T-helper 17 cell (primary cell): ENCODE measurements at regions not wholly inside any gene's neighbourhood (a gene's known extent, or its start where the extent isn't known, plus 50 kb on each side); places are given as distances from the start of the nearest gene placed in this dataset.

Experiments used
- ATAC-seq: fragments of 150-1000 bp; cut with Tn5 transposase; 2 replicates; pipeline ENCODE4 v1.10.0; 2021; ENCODE audit warnings: mild to moderate bottlenecking, moderate library complexity
- DNase-seq, 3 donors: peaks; one replicate each; pipeline versions ENCODE4 v3.0.0 to v3.0.0-alpha.2; 2020 to 2021
- H3K9me3 ChIP-seq: one replicate; pipeline ENCODE4 v1.7.0; 2013; ENCODE audit warnings: low read length, mild to moderate bottlenecking; ENCODE audit not compliant: control insufficient read depth, poor library complexity, severe bottlenecking
- H3K27ac Mint-ChIP-seq: one replicate; pipeline ENCODE4 v1.8.0; 2022; ENCODE audit warnings: mild to moderate bottlenecking, moderate library complexity, mixed read lengths
- H3K27me3 Mint-ChIP-seq: one replicate; pipeline ENCODE4 v1.8.0; 2022; ENCODE audit warnings: mixed read lengths
- H3K36me3 Mint-ChIP-seq: one replicate; pipeline ENCODE4 v1.8.0; 2022; ENCODE audit warnings: low read depth, mixed read lengths
- H3K4me1 Mint-ChIP-seq: one replicate; pipeline ENCODE4 v1.8.0; 2022; ENCODE audit warnings: mild to moderate bottlenecking, mixed read lengths
- H3K4me3 Mint-ChIP-seq: one replicate; pipeline ENCODE4 v1.8.0; 2022; ENCODE audit warnings: mild to moderate bottlenecking, moderate library complexity, mixed read lengths

DNA sequence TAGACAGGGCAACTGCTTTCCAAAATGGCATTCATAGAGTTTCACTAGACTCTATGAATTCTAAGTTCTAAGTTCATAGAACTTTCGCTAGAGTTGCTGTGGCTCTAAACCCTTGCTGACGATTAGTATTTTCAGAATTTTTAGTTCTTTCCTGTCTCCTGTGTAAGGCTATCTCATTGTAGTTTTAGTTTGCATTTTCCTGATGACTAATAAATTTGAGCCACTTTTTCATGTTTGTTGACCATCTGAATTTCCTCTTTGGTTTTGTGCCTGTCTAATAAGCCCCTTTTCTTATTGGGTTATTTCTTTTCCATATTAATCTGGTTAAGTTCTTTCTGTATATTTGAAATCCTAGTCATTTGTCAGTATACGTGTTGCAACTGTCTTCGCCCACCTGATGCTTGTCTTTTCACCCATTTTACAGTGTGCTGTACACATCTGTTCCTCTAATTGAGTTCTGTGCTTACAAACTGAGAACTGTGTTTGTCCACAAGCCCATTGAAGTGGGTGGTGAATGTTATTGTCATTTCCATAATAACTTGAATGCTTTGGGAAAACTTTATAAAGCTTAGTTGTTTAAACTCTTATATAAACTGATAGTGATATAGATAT, 177.7 kb upstream of the CDYL start:
- ATAC-seq (no peak), DNase-seq (no peak)
- no peak overlapping the region for H3K27ac Mint-ChIP-seq
- peaks cover 15% of the 10 kb centered on the region for H3K27me3 Mint-ChIP-seq
- no peaks in the 10 kb centered on the region for H3K4me1 Mint-ChIP-seq
- no peaks in the 10 kb centered on the region for H3K36me3 Mint-ChIP-seq
- H3K9me3 ChIP-seq: no peaks in the 10 kb centered on the region
- H3K4me3 Mint-ChIP-seq: no peak overlapping the region

DNA sequence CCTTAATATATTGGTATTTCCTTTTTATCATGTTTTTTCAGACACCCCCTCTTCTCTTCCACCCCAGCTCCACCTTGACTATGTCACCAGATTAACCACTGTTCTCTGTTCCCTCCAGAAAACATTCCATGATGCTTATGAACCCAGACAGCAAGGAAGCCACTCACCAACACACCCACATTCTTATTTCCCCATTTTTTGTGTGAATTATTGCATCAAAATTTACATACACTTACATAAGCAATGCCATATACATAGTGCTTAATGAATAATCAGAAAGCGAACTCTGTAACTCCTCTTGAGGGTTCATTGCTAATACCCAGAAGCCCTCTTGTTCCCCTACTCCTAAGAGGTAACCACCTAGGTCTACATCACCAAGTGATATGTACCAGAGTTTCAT, 182.3 kb upstream of the CDYL start:
- ATAC-seq (no peak), DNase-seq (no peak)
- H3K4me3 Mint-ChIP-seq: no peak overlapping the region
- H3K4me1 Mint-ChIP-seq: no peaks in the 10 kb centered on the region
- no peaks in the 10 kb centered on the region for H3K27me3 Mint-ChIP-seq
- no peak overlapping the region for H3K27ac Mint-ChIP-seq
- no peaks in the 10 kb centered on the region for H3K9me3 ChIP-seq
- H3K36me3 Mint-ChIP-seq: no peaks in the 10 kb centered on the region

DNA sequence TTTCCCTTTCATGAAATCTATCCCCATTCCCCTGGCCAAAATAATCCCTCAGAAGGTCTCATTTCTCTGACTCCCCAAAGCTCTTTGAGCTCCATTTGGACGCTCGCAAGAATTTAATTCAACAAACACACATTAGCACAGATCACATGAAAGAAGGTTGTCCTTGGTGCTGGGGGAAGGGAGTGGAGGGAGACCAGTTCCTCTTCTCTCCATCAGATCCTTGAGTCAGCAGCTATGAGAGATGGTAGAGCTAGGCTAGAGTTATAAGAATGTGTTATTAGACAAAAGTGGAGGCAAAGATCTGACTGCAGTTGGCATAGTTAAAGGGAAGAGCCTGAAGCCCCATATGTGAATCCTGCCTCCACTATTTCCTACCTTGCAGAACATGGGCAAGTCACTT, 184.2 kb upstream of the CDYL start:
- Mint-ChIP-seq H3K27me3 (peaks cover 4% of the 10 kb centered on the region), H3K4me3 (no peak overlapping the region), H3K36me3 (no peaks in the 10 kb centered on the region), H3K4me1 (no peaks in the 10 kb centered on the region), H3K27ac (no peak overlapping the region)
- DNase-seq (no peak), ATAC-seq (no peak)
- no peaks in the 10 kb centered on the region for H3K9me3 ChIP-seq

DNA sequence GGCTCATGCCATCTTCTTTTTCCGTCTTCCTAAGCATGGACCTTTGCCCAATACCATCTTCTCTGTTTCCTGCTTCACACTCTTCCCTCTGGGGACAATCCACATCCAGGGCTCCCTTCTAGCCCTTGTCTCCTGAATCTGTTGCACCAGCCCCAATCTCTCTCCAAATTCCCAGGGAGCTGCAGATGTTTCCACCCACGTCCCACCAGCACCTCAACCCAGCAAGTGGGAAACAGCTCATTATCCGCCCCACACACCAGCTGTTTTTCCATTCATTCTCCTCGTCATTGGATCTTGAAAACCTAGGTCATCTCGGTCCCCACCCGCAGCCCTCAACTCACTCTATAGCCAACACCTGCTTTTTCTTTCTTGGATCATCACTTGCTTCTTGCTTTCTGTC, 185.0 kb upstream of the CDYL start:
- Mint-ChIP-seq H3K27me3 (peaks cover 4% of the 10 kb centered on the region), H3K4me1 (no peaks in the 10 kb centered on the region), H3K4me3 (no peak overlapping the region), H3K27ac (no peak overlapping the region), H3K36me3 (no peaks in the 10 kb centered on the region)
- DNase-seq (no peak), ATAC-seq (no peak)
- H3K9me3 ChIP-seq: no peaks in the 10 kb centered on the region

DNA sequence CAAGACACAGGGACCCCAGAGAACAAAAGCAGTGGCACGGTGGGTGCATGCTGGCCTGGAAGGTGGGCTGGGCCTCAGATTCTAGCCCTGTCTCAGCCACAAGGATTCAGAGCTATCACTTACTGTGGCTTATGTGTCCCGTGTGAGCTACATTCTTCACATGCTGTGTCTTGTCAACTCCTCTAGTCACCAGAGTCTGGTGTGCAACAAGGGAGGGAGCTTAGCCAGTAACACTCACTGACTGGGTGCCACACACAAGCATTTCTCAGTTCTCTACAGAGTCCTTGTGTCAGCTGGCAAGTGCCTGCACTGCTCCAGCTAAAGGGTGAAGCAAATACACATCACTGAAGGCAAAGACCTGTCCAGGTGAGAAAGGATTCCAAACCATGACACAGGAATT, 186.9 kb upstream of the CDYL start:
- H3K4me1 Mint-ChIP-seq: no peaks in the 10 kb centered on the region
- no peak for ATAC-seq
- H3K27me3 Mint-ChIP-seq: peaks cover 9% of the 10 kb centered on the region
- no peak overlapping the region for H3K4me3 Mint-ChIP-seq
- no peaks in the 10 kb centered on the region for H3K9me3 ChIP-seq
- H3K27ac Mint-ChIP-seq: no peak overlapping the region
- DNase-seq: no peak
- H3K36me3 Mint-ChIP-seq: no peaks in the 10 kb centered on the region

DNA sequence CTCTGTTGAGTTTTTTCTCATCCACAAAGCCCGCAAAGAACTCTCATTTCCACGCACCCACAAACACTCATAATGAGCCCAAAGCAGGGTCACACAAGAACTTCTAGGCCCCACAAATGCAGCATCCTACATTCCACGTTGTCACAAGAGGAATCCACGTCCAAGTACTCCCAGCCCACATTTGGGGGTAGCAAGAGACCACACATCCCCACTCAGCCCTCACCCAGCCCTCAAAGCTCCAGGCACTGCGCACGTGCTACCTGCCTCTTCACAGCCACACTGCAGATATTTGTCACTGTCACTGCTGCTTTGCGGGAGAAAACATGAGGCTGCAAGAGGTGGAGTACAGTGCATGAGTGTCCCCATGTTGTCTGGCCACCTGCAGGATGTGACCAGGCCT, 187.6 kb upstream of the CDYL start:
- Mint-ChIP-seq H3K4me3 (no peak overlapping the region), H3K27me3 (peaks cover 13% of the 10 kb centered on the region), H3K4me1 (no peaks in the 10 kb centered on the region), H3K27ac (no peak overlapping the region), H3K36me3 (no peaks in the 10 kb centered on the region)
- DNase-seq (no peak), ATAC-seq (no peak)
- H3K9me3 ChIP-seq: no peaks in the 10 kb centered on the region

DNA sequence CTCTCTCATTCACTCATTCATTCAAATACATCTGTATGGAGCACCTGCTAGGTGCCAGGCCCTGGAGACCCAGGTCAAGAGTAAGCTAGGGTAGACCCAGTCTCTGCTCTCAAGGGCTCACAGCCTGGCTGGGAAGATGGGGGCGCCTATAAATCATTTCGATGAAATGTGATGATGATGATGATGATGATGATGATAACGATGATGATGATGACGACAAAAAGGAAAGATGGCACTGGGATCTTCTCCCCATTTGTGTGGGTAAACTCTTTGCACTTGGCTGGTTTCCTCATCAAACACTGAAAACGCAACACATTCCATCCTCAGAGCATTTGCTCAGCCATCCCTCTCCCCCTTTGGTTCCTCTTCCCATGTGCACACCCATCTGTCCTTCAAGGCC, 188.0 kb upstream of the CDYL start:
- H3K36me3 Mint-ChIP-seq: no peaks in the 10 kb centered on the region
- H3K27ac Mint-ChIP-seq: no peak overlapping the region
- ATAC-seq: no peak

DNA sequence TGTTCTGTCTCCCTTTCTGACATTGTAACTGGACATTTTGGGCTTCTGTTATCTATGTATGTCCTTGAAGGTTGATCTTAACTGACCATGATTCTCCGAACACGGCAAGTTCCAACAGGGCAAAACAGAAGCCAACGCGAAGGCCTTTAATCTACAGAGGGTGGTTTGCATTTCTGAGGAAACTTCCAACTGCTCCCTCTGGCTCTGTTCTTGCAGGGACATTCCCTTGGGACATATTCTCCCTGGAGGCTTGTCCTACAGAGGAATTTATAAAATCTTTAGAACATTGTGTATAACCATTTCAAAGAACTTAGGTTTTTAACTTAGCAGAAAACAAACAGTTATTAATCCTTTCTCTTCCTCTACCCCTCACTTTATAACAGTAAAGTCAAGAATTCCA, 189.0 kb upstream of the CDYL start:
- DNase-seq: no peak
- no peaks in the 10 kb centered on the region for H3K9me3 ChIP-seq
- Mint-ChIP-seq H3K27ac (no peak overlapping the region), H3K4me1 (no peaks in the 10 kb centered on the region), H3K4me3 (no peak overlapping the region), H3K36me3 (no peaks in the 10 kb centered on the region), H3K27me3 (peaks cover 13% of the 10 kb centered on the region)
- no peak for ATAC-seq

More for the DNA sequence above, 188.0 kb upstream of the CDYL start:
- H3K27me3 Mint-ChIP-seq: peaks cover 13% of the 10 kb centered on the region
- no peak for DNase-seq
- H3K4me1 Mint-ChIP-seq: no peaks in the 10 kb centered on the region
- no peak overlapping the region for H3K4me3 Mint-ChIP-seq
- no peaks in the 10 kb centered on the region for H3K9me3 ChIP-seq

DNA sequence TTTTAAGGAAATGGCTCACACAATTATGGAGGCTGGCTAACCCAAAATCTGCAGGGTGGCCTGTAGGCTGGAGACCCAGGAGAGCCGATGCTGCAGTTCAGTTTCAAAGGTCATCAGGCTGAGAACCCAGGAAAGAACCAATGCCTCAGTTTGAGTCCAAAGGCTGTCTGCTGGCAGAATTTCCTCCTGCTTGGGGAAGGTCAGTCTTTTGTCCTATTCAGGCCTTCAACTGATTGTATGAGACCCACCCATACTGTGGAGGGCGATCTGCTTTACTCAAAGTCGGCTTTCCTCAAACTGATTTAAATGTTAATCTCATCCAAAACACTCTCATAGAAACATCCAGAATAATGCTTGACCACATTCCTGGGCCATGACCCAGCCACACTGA, 189.7 kb upstream of the CDYL start:
- no peak for ATAC-seq
- no peaks in the 10 kb centered on the region for H3K36me3 Mint-ChIP-seq
- peaks cover 13% of the 10 kb centered on the region for H3K27me3 Mint-ChIP-seq

DNA sequence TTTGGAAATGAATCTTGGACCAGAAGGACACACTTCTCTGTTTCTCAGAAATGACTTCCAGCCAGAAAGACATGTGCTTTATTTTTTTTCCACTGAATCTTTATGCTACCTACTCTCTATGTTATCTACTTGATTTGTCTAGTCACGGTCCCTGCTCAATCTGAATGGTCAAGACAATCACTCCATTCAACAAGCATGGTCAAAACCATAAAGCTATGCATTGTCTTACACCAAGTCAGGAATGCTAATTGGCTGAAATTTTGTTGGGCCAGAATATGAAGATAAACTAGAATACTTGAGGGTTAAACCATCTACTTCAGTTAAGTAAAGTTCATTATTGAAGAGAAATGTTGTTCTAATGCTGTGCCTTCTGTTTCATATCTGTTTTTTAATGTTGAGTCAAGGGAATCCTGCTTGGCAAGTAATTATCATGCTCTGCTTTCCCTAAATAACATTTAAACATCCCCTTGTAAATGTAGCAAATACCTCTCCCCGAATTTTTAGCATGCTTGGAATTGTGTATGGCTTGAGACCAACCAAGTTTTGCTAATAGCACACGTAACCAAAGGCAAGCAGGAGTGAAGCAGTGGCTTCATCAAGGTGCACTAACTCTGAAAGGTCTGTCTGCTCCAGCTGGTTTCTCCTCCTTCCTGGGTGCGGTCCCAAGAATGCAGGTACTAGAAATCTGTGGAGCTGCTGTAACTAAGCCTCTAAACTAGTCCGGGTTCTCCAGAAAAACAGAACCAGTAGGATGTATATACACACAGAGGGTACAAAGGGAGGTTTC, 190.3 kb upstream of the CDYL start:
- Mint-ChIP-seq H3K36me3 (no peaks in the 10 kb centered on the region), H3K27ac (no peak overlapping the region), H3K4me1 (no peaks in the 10 kb centered on the region), H3K4me3 (no peak overlapping the region), H3K27me3 (peaks cover 13% of the 10 kb centered on the region)
- DNase-seq: no peak
- H3K9me3 ChIP-seq: no peaks in the 10 kb centered on the region
- no peak for ATAC-seq

More for the DNA sequence above, 189.7 kb upstream of the CDYL start:
- Mint-ChIP-seq H3K4me3 (no peak overlapping the region), H3K4me1 (no peaks in the 10 kb centered on the region), H3K27ac (no peak overlapping the region)
- DNase-seq: no peak
- H3K9me3 ChIP-seq: no peaks in the 10 kb centered on the region

DNA sequence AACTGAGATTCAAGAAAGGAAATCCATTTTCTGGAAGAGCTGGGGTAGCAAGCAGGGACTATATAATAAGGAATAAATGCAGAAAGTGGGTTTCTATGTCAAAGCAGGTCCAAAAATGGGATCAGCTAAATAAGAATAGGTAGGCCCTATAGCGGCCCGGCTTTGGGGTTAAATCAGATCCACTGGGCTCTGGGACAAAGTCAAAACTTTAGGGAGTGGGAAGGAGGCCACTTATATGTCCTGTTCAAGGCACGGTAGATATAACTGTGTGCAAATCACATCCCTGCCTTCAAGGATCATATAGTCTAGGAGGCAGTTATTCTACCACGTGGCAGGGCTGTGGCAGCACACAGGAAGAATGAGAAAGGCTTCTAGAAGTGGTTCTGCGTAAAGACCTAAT, 191.4 kb upstream of the CDYL start:
- no peaks in the 10 kb centered on the region for H3K36me3 Mint-ChIP-seq
- H3K9me3 ChIP-seq: no peaks in the 10 kb centered on the region
- H3K27me3 Mint-ChIP-seq: peaks cover 13% of the 10 kb centered on the region
- H3K27ac Mint-ChIP-seq: no peak overlapping the region
- no peak overlapping the region for H3K4me3 Mint-ChIP-seq
- ATAC-seq (no peak), DNase-seq (no peak)
- no peaks in the 10 kb centered on the region for H3K4me1 Mint-ChIP-seq

DNA sequence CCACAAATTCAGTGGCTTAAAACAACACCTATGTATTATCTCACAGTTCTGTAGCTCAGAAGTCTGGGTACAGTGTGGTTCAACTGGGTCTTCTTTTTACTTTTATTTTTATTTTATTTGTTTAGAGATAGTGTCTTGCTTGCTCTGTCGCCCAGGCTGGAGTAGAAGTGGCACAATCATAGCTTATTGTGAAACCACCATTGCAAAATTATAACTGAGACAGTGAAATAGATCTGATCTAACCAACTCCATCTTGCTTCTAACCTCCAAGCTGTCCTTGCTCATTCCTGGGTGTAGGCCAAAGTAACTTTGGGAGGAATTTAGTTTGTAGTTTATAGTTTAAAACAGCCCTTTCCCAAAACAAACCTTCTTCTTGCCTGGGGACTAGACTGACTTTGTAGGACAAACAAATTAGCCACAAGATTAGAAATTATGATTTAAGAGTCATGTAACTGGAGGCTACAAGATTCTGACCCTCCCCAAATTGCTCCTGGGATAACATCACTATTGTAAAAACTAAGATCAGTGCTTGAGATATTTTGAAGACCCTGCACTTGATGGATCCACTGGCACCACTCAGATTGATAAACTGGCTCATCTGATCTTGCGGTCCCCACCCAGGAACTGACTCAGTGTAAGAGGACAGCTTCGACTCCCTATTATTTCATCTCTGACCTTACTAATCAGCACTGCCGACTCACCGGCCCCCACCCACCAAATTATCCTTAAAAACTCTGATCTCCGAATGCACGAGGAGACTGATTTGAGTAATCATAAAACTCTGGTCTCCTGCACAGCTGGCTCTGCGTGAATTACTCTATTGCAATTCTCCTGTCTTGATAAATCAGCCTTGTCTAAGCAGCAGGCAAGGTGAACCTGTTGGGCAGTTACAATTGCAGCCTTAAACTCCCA, 193.4 kb upstream of the CDYL start:
- no peak overlapping the region for H3K27ac Mint-ChIP-seq
- DNase-seq (no peak), ATAC-seq (no peak)
- no peaks in the 10 kb centered on the region for H3K4me1 Mint-ChIP-seq
- H3K4me3 Mint-ChIP-seq: no peak overlapping the region
- no peaks in the 10 kb centered on the region for H3K9me3 ChIP-seq
- no peaks in the 10 kb centered on the region for H3K36me3 Mint-ChIP-seq
- H3K27me3 Mint-ChIP-seq: peaks cover 13% of the 10 kb centered on the region
